IMR-90 (cell line): ENCODE measurements at regions not wholly inside any gene's neighbourhood (a gene's known extent, or its start where the extent isn't known, plus 50 kb on each side); places are given as distances from the start of the nearest gene placed in this dataset.

Experiments used
- ATAC-seq: fragments of 200-7000 bp; cut with Tn5 transposase; 2 replicates; pipeline ENCODE4 v1.9.1; 2020; ENCODE audit warnings: low read depth, mild to moderate bottlenecking, moderate library complexity
- BruUV-seq: library from RNA; stranded (reverse); fragments of 400-500 nt; replicated peaks from 2 replicates; lab custom pipeline; 2021; lab: Mats Ljungman, UMichigan
- CTCF ChIA-PET: fragments of 300-600 bp; formaldehyde crosslinking; extraction: SDS; loops from one replicate; lab custom pipeline; 2021; ENCODE audit warnings: antibody characterized with exemption; lab: Yijun Ruan, JAX
- POLR2A ChIA-PET: fragments of 300-600 bp; sonication (Branson Sonifier 250); formaldehyde crosslinking; loops from one replicate; lab custom pipeline; 2022; ENCODE audit warnings: antibody characterized with exemption; ENCODE audit not compliant: unreplicated experiment; lab: Charles Lee
- DNase-seq: peaks from one replicate; pipeline ENCODE4 v3.0.0; 2013
- H2AFZ ChIP-seq: replicated peaks from 2 replicates; pipeline ENCODE3; 2013; ENCODE audit warnings: low read length, mild to moderate bottlenecking; ENCODE audit not compliant: poor library complexity
- H2AK5ac ChIP-seq: 2 replicates; pipeline ENCODE4 v1.6.1; 2013; ENCODE audit warnings: low read depth, low read length, inconsistent platforms
- H2AK9ac ChIP-seq: replicated peaks from 2 replicates; pipeline ENCODE3; 2013; ENCODE audit warnings: mild to moderate bottlenecking, low read depth, low read length, moderate library complexity; ENCODE audit not compliant: poor library complexity
- H2BK120ac ChIP-seq: 2 replicates; pipeline ENCODE4 v1.6.1; 2013; ENCODE audit warnings: low read depth, low read length, inconsistent platforms
- H2BK15ac ChIP-seq: 3 replicates; pipeline ENCODE4 v1.6.1; 2013; ENCODE audit warnings: low read depth, low read length, inconsistent platforms
- H2BK20ac ChIP-seq: 2 replicates; pipeline ENCODE4 v1.6.1; 2013; ENCODE audit warnings: low read depth, mild to moderate bottlenecking, inconsistent platforms, low read length, moderate library complexity
- H2BK5ac ChIP-seq: 2 replicates; pipeline ENCODE4 v1.6.1; 2013; ENCODE audit warnings: mild to moderate bottlenecking, low read depth, low read length, inconsistent platforms; ENCODE audit not compliant: poor library complexity, severe bottlenecking
- H3K14ac ChIP-seq: replicated peaks from 2 replicates; pipeline ENCODE4 v1.6.1; 2013; ENCODE audit warnings: low read depth, low read length, inconsistent platforms
- H3K18ac ChIP-seq: 2 replicates; pipeline ENCODE4 v1.6.1; 2013; ENCODE audit warnings: low read depth, low read length, control low read depth
- H3K23ac ChIP-seq: 2 replicates; pipeline ENCODE4 v1.6.1; 2013; ENCODE audit warnings: low read depth, low read length, inconsistent platforms
- H3K27ac ChIP-seq: 2 replicates; pipeline ENCODE4 v1.5.1; 2013; ENCODE audit warnings: mild to moderate bottlenecking, control low read depth, low read length; ENCODE audit not compliant: insufficient read depth
- H3K27me3 ChIP-seq: 2 replicates; pipeline ENCODE4 v1.6.1; 2013; ENCODE audit warnings: low read length; ENCODE audit not compliant: control insufficient read depth, insufficient read depth
- H3K36me3 ChIP-seq: 2 replicates; pipeline ENCODE4 v1.6.1; 2013; ENCODE audit warnings: low read length, mixed read lengths; ENCODE audit not compliant: control insufficient read depth, insufficient read depth
- H3K4ac ChIP-seq: 2 replicates; pipeline ENCODE4 v1.6.1; 2013; ENCODE audit warnings: low read depth, low read length, inconsistent platforms
- H3K4me1 ChIP-seq: 2 replicates; pipeline ENCODE4 v1.6.1; 2013; ENCODE audit warnings: low read length, mixed read lengths; ENCODE audit not compliant: control insufficient read depth, insufficient read depth
- H3K4me2 ChIP-seq: 2 replicates; pipeline ENCODE4 v1.6.1; 2013; ENCODE audit warnings: low read depth, mild to moderate bottlenecking, control low read depth, low read length, moderate library complexity
- H3K4me3 ChIP-seq: 2 replicates; pipeline ENCODE4 v1.5.1; 2013; ENCODE audit warnings: low read depth, mild to moderate bottlenecking, control low read depth, low read length, moderate library complexity; ENCODE audit not compliant: insufficient read depth
- H3K56ac ChIP-seq: 2 replicates; pipeline ENCODE4 v1.6.1; 2013; ENCODE audit warnings: low read length, inconsistent platforms; ENCODE audit not compliant: insufficient read depth; ENCODE audit errors: extremely low read depth
- H3K79me1 ChIP-seq, 2 experiments: 2 replicates each; pipeline ENCODE4 v1.6.1; 2013; ENCODE audit warnings: low read length in 2 of 2, inconsistent platforms in 1 of 2, low read depth in 1 of 2
- H3K9ac ChIP-seq: 2 replicates; pipeline ENCODE4 v1.6.1; 2013; ENCODE audit warnings: low read depth, low read length, control low read depth
- H3K9me1 ChIP-seq: 2 replicates; pipeline ENCODE4 v1.6.1; 2013; ENCODE audit warnings: low read length, inconsistent platforms; ENCODE audit not compliant: insufficient read depth
- H3K9me3 ChIP-seq: 2 replicates; pipeline ENCODE4 v1.6.1; 2013; ENCODE audit warnings: low read length; ENCODE audit not compliant: control insufficient read depth, insufficient read depth
- H4K20me1 ChIP-seq: 2 replicates; pipeline ENCODE4 v1.6.1; 2013; ENCODE audit warnings: low read length, inconsistent platforms; ENCODE audit not compliant: insufficient read depth
- H4K5ac ChIP-seq: 2 replicates; pipeline ENCODE4 v1.6.1; 2013; ENCODE audit warnings: mild to moderate bottlenecking, low read depth, low read length, control low read depth
- H4K8ac ChIP-seq, 2 experiments: 2 replicates each; pipeline ENCODE4 v1.6.1; 2013; ENCODE audit warnings: low read depth in 2 of 2, low read length in 2 of 2, control low read depth in 1 of 2, inconsistent platforms in 1 of 2
- H4K91ac ChIP-seq: 2 replicates; pipeline ENCODE4 v1.6.1; 2013; ENCODE audit warnings: low read depth, low read length, inconsistent platforms; ENCODE audit not compliant: insufficient read depth
- CEBPB ChIP-seq: IDR thresholded peaks from 2 replicates; pipeline ENCODE4 v1.6.1; 2012; ENCODE audit warnings: low read depth, low read length, improper control_type of control experiment
- WGBS, 2 experiments: methylation state at CpG; one replicate each; pipeline versions ENCODE4 v1.1.5 to v1.1.7; 2013; ENCODE audit warnings: missing lambda C conversion rate in 2 of 2; ENCODE audit not compliant: insufficient read length in 1 of 2; ENCODE audit errors: extremely low coverage in 2 of 2; 5-methylcytosine and 5-hydroxymethylcytosine counted together
- dilution Hi-C: fragments of 300-500 bp; cut with HindIII; formaldehyde crosslinking; loops from one replicate; pipeline ENCODE4 v1.14.3; 2018; ENCODE audit warnings: low sequenced_read_pairs; ENCODE audit not compliant: unreplicated experiment
- in situ Hi-C: fragments of 300-500 bp; cut with MboI; formaldehyde crosslinking; loops from 3 replicates; pipeline ENCODE4 v1.14.3; 2019; ENCODE audit warnings: low sequenced_read_pairs, inconsistent platforms, mixed read lengths
- intact Hi-C: fragments of 100-400 bp; cut with micrococcal nuclease; formaldehyde crosslinking; loops from 2 replicates; pipeline ENCODE4 v1.10.0; 2022

DNA sequence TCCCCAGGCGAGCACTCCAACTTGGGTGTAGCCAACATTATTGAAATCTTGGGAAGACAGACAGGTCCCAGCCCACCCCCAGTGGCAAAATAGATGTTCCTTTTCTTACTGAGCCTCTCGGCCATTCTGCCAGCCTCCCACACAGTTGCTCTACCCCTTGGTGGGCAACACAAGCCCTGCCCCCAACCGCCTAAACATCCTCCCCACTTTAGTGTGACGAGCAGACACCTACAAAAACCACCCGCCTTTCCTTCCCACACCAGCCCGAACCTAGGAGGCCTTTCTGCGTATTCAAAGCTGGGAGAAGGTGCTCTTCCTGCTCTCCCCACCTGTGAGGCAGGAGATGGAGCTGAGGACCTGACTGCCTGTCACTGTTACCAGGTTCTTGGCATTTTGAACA is 58.6 kb upstream of the CAB39 start:
- no peak overlapping the region for H3K4me2 ChIP-seq
- WGBS, 2 experiments = 90% methylated on average over 1 of the region's 7 CpGs; no CpG with 5 or more reads in 1 of the 2 experiments
- ChIA-PET POLR2A (no interaction called here), CTCF (no interaction called here)
- ATAC-seq = no peak
- no peaks in the 10 kb centered on the region for H4K20me1 ChIP-seq
- H2AFZ ChIP-seq = no peak overlapping the region
- no peak overlapping the region; the same call in none of the 2 replicates for H4K91ac ChIP-seq
- no peak overlapping the region for H3K27ac ChIP-seq
- no peak overlapping the region for H2AK5ac ChIP-seq
- in situ Hi-C loops = no loop called here
- no peak overlapping the region for H3K18ac ChIP-seq
- no peak overlapping the region for H2AK9ac ChIP-seq
- no peak for TF ChIP-seq CEBPB
- intact Hi-C loops = no loop called here
- no peaks in the 10 kb centered on the region for H3K36me3 ChIP-seq
- H3K27me3 ChIP-seq = no peaks in the 10 kb centered on the region
- no peak overlapping the region for H3K14ac ChIP-seq
- H2BK5ac ChIP-seq = no peak overlapping the region
- H3K56ac ChIP-seq = no peak overlapping the region
- H3K4me1 ChIP-seq = no peaks in the 10 kb centered on the region
- no peaks in the 10 kb centered on the region for H3K9me3 ChIP-seq
- no peak overlapping the region for H2BK15ac ChIP-seq
- H3K9me1 ChIP-seq = 0 out of 2 replicates have a peak, but pooled peaks cover 2% of the 10 kb centered on the region
- H3K4me3 ChIP-seq = no peak overlapping the region
- no peak overlapping the region for H4K8ac ChIP-seq
- no peak overlapping the region for H3K4ac ChIP-seq
- no TSS peak for BruUV-seq
- dilution Hi-C loops = no loop called here
- H3K9ac ChIP-seq = no peak overlapping the region
- H3K79me1 ChIP-seq = no peaks in the 10 kb centered on the region
- H3K23ac ChIP-seq = no peak overlapping the region
- DNase-seq = no peak
- H4K5ac ChIP-seq = no peak overlapping the region
- H2BK20ac ChIP-seq = no peak overlapping the region
- H2BK120ac ChIP-seq = no peak overlapping the region
